ENCODE measurements at regions not wholly inside any gene's neighbourhood (a gene's known extent, or its start where the extent isn't known, plus 50 kb on each side); places are given as distances from the start of the nearest gene placed in this dataset.

DNA sequence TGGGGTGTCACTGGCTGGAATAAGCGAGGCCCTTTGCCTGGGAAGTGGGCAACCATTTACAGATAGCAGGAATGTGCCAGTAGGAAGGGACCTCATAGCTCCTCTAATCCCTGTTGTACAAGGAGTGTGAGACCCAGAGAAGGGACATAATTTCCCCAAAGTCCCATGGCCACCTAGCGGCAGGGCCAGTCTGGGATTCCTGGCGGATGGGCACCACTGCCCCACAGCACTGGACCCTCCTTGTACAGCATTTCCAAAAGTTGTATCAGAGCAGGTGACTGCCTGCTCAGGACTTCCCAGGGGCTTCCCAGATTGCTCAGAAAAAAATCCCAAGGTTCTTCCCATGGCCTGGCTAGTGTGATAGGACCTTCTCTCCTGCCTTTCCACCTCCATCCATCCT, 185.8 kb downstream of the GLI2 start:
- no peak for DNase-seq

GRCh38 chr2:120922571-120923332, 187.1 kb downstream of the GLI2 start:
- DNase-seq, result no peak

DNA sequence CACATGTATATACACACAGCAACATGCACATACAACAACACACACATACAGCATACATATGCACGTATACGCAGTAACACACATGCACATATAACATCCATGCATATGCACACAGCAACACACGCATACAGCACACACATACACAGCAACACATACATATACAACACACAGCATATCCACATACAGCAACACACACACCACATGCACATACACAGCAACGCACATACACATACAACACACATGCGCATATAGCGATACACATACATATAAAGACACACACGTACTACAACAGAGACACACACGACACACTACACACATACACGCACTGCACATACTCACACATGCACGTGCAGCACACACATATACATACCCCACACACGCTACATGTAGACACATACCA, 187.8 kb downstream of the GLI2 start:
- no peak for DNase-seq

DNA sequence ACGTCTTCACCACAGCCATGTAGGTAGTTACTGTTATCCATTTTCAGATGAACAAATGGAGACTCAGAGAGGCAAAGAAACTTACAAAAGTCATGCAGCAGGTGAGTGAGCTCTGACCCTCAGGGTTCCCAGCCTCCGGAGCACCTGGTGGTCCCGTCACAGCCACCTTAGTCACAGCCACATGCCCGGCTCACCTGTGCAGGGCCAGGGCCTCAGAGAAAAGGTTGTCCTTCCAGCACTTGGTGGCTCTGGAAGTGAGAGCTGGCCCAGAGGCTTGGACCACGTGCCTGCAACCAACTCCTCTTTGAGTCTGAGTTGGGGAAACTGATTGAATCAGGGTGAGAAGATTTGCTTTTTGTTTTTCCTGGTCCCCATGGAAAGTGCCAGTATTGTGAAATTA, 189.3 kb downstream of the GLI2 start:
- no peak for DNase-seq

- DNase-seq, result no peak
These were observed 191.0 kb downstream of the GLI2 start for GRCh38 chr2:120926463-120927264.

DNA sequence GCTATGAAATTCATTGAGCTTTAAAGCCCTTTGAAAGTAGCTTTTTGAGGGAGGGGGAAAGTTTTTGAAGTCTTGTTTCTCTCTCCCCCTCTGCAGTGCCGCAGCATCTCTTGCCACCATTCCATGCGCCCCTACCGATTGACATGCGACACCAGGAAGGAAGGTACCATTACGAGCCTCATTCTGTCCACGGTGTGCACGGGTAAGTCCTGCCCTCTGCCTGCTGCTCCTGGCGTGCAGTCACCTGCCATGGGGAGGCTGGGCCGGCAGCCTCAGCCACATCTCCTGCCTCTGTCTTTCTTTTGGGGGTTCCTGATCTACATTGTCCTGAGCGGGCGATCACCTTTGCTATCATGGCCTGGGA, 191.6 kb downstream of the GLI2 start:
- DNase-seq, result peak; percentile 13

DNA sequence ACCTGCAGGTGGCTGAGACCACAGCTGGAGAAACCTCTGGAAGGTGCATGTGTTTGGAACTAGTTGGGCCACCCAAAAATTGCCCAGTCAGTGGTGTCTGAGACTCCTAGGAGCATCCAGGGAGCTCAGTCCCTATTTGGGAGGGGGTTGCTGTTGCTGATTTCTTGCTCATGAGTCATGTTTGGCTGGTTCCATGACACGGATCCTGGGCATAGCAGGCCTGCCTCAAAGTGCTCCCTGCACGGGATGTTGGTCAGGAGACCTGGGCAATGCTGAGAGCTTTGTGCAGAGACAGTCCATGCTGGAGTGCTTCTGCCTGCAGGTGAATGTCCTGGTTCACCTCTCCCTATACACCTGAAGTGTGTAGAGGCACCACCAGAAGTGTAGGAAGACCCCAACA, 194.2 kb downstream of the GLI2 start:
- DNase-seq, result no peak

GRCh38 chr2:120930236-120930635, 194.6 kb downstream of the GLI2 start:
- DNase-seq, result no peak

DNA sequence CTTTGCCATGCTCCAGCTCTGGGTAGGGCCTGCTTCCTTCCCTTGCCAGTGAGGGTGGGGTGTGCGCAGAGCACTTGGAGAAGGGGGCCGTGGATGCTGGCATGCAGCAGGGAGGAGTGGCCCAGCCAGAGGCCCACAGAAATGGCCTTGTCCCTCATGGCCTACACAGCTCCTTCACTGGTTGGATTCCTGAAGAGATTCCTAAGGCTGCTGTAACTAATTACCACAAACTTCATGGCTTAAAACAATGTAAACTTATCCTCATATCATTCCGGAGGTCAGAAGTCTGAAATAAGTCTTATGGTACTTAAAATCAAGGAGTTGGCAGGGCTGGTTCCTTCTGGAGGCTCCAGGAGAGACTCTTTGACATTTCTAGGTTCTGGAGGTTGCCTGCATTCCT, 195.2 kb downstream of the GLI2 start:
- no peak for DNase-seq

DNA sequence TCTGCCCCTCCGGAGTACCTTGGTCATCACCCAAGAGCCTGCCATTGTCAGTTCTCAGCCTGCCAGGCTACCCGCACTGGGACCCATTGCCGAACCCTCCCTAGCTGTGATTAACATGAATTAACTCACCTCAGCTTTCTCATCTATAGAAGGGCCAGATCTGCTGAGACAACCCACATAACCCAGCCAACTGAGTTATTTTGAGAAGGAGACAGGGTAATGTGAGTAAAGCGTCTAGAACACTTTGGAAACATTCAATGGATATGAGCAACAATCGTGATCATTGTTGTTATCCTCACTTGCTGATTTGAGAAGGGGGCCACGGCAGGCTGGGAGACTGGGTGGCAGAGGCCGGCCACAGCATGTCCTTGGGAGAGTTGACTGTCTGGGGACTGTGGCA, 196.8 kb downstream of the GLI2 start:
- DNase-seq, result no peak

DNA sequence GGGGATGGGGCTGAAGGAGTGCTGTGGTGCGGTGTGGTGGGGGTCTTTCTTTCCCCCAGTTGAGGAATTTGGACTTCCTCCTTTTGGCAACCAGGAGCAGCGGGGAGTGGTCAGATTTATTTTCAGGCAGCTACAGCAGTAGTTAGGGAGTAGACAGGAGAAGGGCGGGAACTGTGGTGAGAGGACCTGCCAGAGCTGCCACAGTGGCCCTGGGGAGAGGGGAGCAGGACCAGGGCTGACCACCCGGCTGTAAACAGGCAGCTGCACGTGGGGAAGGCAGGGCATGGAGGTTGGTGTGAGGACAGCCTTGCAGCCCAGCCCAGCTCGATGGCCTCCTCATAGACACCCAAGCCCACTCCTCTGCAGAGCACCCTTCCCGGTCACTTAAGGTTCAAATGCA, 197.2 kb downstream of the GLI2 start:
- no peak for DNase-seq

GRCh38 chr2:120933693-120934573, 198.3 kb downstream of the GLI2 start:
- no peak for DNase-seq

GRCh38 chr2:120934574-120935338, 199.1 kb downstream of the GLI2 start:
- no peak for DNase-seq

DNA sequence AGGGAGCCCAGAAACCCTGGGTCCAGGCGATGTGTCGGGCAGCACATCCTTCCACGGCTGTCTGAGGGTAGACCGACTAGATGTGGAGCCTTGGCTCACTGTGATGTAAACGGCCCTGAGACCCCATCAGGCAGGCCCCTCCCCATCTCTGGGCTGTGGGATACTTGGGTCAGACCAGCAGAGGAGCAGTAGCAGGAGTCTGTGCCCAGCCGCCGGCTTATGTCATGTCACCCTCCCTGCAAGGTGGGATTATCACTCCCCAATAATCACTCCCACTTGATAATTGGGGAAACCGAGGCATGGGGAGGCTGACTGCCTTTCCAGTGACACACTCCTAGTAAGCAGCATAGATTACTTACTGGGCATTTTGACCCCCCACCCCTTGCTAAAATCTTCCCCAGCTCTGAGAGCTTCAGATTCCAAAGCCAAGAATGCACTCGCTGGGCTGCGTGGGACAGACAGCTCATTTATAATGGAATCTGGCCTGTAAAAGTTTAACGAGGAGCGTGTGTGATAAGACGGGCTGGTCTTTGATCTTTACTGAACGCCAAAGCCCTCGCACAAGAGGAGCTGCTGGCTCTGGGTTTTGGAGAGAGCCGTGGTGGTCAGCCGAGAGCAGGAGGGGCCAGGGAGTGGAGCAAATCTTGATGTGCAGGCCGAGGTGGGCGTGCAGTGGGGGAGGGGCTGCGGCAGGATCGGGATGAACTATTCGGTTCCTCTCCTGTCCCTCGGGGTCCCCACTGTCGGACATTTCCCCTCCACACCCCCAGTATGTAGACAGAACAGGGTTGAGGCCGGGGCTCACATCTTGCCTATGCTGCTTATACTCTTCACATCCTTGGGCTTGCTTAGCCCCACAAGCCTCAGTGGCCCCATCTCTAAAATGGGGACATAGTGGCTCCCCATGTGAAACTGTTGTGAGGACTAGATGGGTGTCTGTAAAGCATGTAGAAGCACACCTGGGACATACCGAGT, 200.0 kb downstream of the GLI2 start:
- DNase-seq, result no peak

- no peak for DNase-seq
These were observed 201.0 kb downstream of the GLI2 start for GRCh38 chr2:120936476-120937334.

- no peak for DNase-seq
These were observed 202.0 kb downstream of the GLI2 start for GRCh38 chr2:120937686-120938044.

DNA sequence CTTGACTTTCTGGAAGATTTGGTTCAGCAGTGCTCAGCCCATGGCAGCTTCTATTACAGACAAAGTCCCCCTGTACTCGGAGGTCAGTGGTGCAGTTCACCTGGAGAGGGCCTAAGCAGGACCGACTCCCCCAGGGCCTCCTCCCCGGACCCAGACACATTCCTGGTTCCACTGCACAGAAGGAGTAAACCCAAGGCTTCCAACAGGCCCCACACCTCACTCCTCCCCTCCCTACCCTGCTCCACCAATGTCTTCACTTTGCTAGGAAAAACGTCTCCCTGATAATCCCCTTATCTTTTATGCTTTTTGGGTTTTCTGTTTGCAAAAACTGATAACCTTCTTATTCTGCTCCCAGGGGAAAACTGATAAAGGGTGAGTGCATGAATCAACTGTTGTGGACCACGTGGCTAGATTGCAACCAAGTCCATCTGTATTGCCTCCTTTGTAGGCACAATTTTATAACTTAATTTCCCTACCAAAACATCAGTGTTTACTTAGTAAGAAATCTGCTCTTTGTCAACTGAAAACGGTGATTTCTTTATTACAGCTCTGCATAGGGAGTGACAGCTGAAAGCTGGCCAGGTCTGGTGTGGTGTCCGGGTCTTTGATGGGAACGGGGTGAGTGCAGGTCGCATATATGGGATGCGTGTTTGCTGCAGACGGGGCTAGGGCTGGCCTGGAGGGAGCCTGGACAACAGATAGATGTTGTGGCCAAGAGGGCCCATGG, 202.5 kb downstream of the GLI2 start:
- DNase-seq, result no peak

DNA sequence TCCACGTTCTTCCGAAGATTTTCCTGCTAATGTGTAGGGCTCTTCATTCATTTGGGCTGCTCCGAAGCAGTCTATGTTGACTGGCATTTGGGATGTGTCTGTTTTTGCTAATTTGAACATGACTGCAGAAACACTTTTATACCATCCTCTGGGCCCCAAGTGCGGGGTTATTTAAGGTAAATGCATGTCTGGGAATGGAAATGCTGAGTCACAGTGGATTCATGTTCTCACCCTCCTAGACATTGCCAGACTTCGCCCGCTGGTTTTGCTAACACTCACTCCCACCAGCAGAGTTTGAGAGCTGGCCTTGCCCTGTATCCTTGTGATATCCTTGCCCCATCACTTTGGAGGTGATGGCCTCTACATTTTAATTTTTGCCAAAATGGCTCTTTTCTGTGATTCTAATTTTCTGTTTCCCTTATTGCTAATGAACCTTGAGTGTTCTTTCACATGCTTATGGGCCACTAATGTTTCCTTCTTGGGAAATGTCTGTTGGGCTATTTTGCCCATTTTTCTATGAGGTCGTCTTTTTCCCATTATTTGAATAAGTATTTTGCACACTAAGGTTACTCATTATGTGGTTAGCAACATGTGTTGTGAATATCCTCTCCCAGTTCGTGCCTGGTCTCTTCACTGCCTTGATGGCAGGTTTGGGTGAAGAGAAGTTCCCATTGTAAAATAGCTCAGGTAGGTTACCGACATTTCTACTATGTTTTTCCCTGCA, 204.1 kb downstream of the GLI2 start:
- no peak for DNase-seq

- DNase-seq, result no peak
These were observed 204.6 kb downstream of the GLI2 start for GRCh38 chr2:120940319-120940696.

All from NCI-H1092 treated with DMSO at 0.1 percent for 48 hours (cell line).